ENCODE measurements at regions not wholly inside any gene's neighbourhood (a gene's known extent, or its start where the extent isn't known, plus 50 kb on each side); places are given as distances from the start of the nearest gene placed in this dataset.
A peak's percentile ranks its signal among the peaks of the same experiment; 100 is the strongest.

DNA sequence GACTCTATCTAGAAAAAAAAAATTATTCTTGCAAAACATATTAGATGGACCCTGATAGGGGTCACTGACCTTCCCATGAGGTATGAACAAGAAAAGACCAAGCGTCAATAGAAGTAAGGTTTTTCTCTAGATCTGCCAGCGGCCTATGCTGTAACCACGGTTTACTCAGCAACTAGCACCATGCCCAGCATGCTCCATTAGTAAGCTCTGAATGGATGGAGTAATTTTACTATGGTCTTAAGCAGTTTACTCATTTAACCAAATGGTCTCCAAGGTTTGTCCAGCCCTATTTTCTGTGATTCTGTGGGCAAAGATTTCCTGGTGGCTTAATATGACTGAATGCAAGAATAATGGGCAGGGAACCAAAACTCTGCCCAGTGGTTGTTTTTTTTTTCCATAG lies 113.9 kb downstream of the ADSS2 start:
- no peak overlapping the region for H3K27ac ChIP-seq (ENCODE audit: low read depth in 1 of 2, low read length in 1 of 2)
- 98% methylated on average over 3 of the region's 3 CpGs for WGBS
- H3K4me1 ChIP-seq (ENCODE audit: control insufficient read depth in 2 of 2, insufficient read depth in 2 of 2, low read length in 2 of 2): peaks cover 3 to 17% of the 10 kb centered on the region in 2 donors
- H3K36me3 ChIP-seq (ENCODE audit: control insufficient read depth in 2 of 2, insufficient read depth in 2 of 2, low read length in 1 of 2): no peaks in the 10 kb centered on the region
- no peak overlapping the region for H3K4me3 ChIP-seq (ENCODE audit: low read length in 2 of 2)
- no peaks in the 10 kb centered on the region for H3K27me3 ChIP-seq (ENCODE audit: control insufficient read depth in 2 of 2, insufficient read depth in 1 of 2, low read length in 1 of 2)
- no peak for DNase-seq (ENCODE audit: low read depth in 6 of 9, low spot score in 9 of 9)
- no peaks in the 10 kb centered on the region for H3K9me3 ChIP-seq (ENCODE audit: control insufficient read depth in 2 of 2, insufficient read depth in 1 of 2, low read length in 1 of 2)

DNA sequence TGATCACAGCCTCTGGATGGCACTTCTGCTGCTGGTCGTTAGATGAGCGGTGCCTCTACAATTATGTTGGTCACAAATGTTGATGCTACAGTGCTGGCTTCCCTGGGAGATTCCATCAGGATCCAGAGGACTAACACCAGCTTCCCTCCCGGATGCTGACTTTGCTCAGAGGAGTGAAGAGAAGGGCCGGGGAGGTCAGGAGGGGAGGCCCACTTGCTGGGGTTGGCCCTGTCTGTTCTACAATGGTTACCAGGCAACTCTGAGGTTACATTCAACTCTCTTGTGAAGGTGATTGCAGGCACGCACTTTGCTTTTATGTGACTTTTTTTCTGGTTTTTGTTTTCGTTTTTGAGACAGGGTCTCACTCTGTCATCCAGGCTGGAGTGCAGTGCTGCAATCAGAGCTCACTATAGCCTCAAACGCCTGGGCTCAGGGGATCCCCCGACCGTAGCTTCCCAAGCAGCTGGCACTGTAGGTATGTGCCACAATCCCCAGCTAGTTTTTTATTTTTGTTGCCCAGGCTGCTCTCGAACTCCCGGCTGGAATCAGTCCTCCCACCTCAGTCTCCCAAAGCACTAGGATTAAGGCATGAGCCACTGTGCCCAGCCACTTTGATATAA lies 112.5 kb downstream of the ADSS2 start:
- WGBS: 90% methylated on average over 11 of the region's 11 CpGs
- peaks cover 3 to 17% of the 10 kb centered on the region in 2 donors for H3K4me1 ChIP-seq (ENCODE audit: control insufficient read depth in 2 of 2, insufficient read depth in 2 of 2, low read length in 2 of 2)
- no peak overlapping the region for H3K4me3 ChIP-seq (ENCODE audit: low read length in 2 of 2)
- H3K36me3 ChIP-seq (ENCODE audit: control insufficient read depth in 2 of 2, insufficient read depth in 2 of 2, low read length in 1 of 2): no peaks in the 10 kb centered on the region
- peak in 1 of 9 donors; percentile 36 for DNase-seq (ENCODE audit: low read depth in 6 of 9, low spot score in 9 of 9)
- H3K27me3 ChIP-seq (ENCODE audit: control insufficient read depth in 2 of 2, insufficient read depth in 1 of 2, low read length in 1 of 2): no peaks in the 10 kb centered on the region
- H3K9me3 ChIP-seq (ENCODE audit: control insufficient read depth in 2 of 2, insufficient read depth in 1 of 2, low read length in 1 of 2): no peaks in the 10 kb centered on the region
- no peak overlapping the region for H3K27ac ChIP-seq (ENCODE audit: low read depth in 1 of 2, low read length in 1 of 2)

DNA sequence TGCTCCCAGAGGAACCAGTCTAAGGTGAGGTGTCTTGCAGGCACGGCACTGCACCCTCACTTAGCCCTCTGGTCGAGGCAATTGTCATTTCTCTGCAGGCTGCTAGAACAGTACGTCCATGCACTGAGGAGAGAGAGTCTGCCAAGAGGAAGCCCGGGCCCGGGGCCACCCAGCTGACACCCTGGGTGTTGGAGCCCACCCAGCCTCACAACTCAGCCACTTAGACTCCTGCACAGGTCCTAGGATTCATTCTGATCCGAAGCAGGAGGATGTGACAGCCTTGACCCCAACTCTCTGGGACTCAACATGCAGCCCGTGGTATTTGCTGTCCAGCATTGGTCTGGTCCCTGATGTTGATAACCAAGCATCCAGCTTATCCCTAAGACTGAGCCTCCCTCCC lies 111.9 kb downstream of the ADSS2 start:
- no peak for DNase-seq (ENCODE audit: low read depth in 6 of 9, low spot score in 9 of 9)
- Histone ChIP-seq H3K27ac (ENCODE audit: low read depth in 1 of 2, low read length in 1 of 2) (no peak overlapping the region), H3K4me1 (ENCODE audit: control insufficient read depth in 2 of 2, insufficient read depth in 2 of 2, low read length in 2 of 2) (peaks cover 3 to 17% of the 10 kb centered on the region in 2 donors), H3K4me3 (ENCODE audit: low read length in 2 of 2) (no peak overlapping the region), H3K36me3 (ENCODE audit: control insufficient read depth in 2 of 2, insufficient read depth in 2 of 2, low read length in 1 of 2) (no peaks in the 10 kb centered on the region), H3K9me3 (ENCODE audit: control insufficient read depth in 2 of 2, insufficient read depth in 1 of 2, low read length in 1 of 2) (no peaks in the 10 kb centered on the region), H3K27me3 (ENCODE audit: control insufficient read depth in 2 of 2, insufficient read depth in 1 of 2, low read length in 1 of 2) (no peaks in the 10 kb centered on the region)
- WGBS: 97% methylated on average over 7 of the region's 7 CpGs

DNA sequence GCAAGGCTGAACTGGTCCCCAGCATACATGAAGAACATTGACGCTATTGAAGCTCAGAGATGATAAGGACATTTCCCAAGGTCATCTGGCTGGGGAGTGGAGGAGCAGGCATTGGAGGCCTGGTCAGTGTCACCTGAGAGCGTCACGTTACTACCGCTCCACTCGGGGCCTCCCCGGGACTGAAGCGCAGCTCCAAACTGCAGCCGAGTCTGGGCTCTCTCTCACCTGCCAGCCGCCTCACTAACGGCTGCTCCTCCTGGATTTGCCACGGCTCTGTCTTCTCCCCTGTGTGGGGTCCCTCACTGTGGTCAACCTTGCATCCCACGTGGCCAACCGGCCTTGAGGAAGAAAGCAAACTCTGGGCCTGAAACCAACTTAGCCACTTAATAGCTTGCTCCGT lies 111.3 kb downstream of the ADSS2 start:
- DNase-seq (ENCODE audit: low read depth in 6 of 9, low spot score in 9 of 9): no peak
- Histone ChIP-seq H3K27me3 (ENCODE audit: control insufficient read depth in 2 of 2, insufficient read depth in 1 of 2, low read length in 1 of 2) (no peaks in the 10 kb centered on the region), H3K4me3 (ENCODE audit: low read length in 2 of 2) (no peak overlapping the region), H3K9me3 (ENCODE audit: control insufficient read depth in 2 of 2, insufficient read depth in 1 of 2, low read length in 1 of 2) (no peaks in the 10 kb centered on the region), H3K4me1 (ENCODE audit: control insufficient read depth in 2 of 2, insufficient read depth in 2 of 2, low read length in 2 of 2) (peaks cover 3 to 17% of the 10 kb centered on the region in 2 donors), H3K36me3 (ENCODE audit: control insufficient read depth in 2 of 2, insufficient read depth in 2 of 2, low read length in 1 of 2) (no peaks in the 10 kb centered on the region), H3K27ac (ENCODE audit: low read depth in 1 of 2, low read length in 1 of 2) (no peak overlapping the region)
- 97% methylated on average over 14 of the region's 14 CpGs for WGBS

DNA sequence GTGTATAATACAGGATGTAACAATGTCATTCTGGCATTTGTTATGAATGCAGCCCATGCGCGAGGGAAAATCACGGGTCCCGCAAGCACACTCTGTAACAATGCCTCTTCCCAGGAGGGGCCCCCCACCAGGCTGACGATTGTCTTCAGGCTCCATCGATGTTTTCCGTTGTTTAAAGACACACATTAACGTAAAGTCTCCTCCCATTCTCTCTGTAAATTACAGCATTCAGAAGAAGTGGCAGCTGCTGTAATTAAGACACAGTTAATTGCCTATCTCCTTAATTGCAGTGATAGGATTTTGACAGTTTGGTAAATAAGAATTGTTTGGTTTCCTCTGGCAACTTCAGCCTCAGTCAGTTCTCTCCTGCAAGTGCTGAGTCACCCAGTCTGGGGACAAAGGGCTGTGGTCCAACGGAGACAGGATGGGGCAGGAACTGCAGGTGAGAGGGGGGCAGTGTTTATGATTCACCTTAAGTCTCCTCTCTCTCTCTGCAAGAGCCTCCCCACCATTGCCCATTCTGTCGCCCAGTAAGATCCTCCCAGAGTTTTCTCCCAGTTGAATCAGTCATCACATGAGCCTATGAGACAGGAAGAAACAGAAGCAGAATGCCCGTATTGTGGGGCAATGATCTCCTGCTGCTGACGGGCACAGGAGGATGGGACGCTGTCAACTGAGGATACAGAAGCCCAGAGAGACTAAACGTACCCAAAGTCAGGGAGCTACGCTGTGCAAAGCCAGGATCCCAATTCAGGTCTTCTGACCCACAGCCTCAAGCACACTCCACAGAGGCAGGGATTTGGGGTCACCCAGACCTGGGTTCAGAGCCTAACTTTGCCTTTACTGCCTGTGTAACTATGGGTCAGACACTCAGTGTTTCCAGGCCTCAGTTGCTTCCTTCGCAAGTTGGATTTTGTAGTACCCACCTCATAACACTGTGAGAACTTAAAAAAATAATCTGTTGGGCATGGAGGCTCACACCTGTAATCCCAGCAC lies 110.0 kb downstream of the ADSS2 start:
- WGBS: 36% methylated on average over 16 of the region's 16 CpGs
- DNase-seq (ENCODE audit: low read depth in 6 of 9, low spot score in 9 of 9): no peak
- Histone ChIP-seq H3K4me3 (ENCODE audit: low read length in 2 of 2) (no peak overlapping the region), H3K36me3 (ENCODE audit: control insufficient read depth in 2 of 2, insufficient read depth in 2 of 2, low read length in 1 of 2) (no peaks in the 10 kb centered on the region), H3K27ac (ENCODE audit: low read depth in 1 of 2, low read length in 1 of 2) (no peak overlapping the region), H3K9me3 (ENCODE audit: control insufficient read depth in 2 of 2, insufficient read depth in 1 of 2, low read length in 1 of 2) (no peaks in the 10 kb centered on the region), H3K27me3 (ENCODE audit: control insufficient read depth in 2 of 2, insufficient read depth in 1 of 2, low read length in 1 of 2) (no peaks in the 10 kb centered on the region), H3K4me1 (ENCODE audit: control insufficient read depth in 2 of 2, insufficient read depth in 2 of 2, low read length in 2 of 2) (peaks cover 3 to 17% of the 10 kb centered on the region in 2 donors)

DNA sequence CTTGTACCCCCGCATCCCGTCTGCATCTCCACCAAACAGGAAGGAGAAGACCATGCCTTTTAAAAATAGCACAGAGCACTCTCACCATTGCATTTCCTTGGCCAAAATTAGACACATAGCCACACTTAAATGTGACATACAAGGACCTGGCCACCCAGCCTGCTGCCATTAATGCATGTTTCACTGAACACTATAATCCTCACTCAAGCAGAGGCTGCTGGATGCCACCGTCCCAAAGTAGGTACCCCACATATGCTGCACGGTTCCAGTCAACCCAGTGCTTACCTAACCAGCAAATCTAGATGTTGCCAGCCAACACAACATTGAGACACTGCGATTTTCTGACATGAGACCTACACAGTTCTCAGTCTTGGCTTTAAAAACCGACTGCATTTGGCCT lies 107.7 kb downstream of the ADSS2 start:
- Histone ChIP-seq H3K4me3 (ENCODE audit: low read length in 2 of 2) (no peak overlapping the region), H3K9me3 (ENCODE audit: control insufficient read depth in 2 of 2, insufficient read depth in 1 of 2, low read length in 1 of 2) (no peaks in the 10 kb centered on the region), H3K36me3 (ENCODE audit: control insufficient read depth in 2 of 2, insufficient read depth in 2 of 2, low read length in 1 of 2) (no peaks in the 10 kb centered on the region), H3K27me3 (ENCODE audit: control insufficient read depth in 2 of 2, insufficient read depth in 1 of 2, low read length in 1 of 2) (no peaks in the 10 kb centered on the region), H3K27ac (ENCODE audit: low read depth in 1 of 2, low read length in 1 of 2) (no peak overlapping the region), H3K4me1 (ENCODE audit: control insufficient read depth in 2 of 2, insufficient read depth in 2 of 2, low read length in 2 of 2) (peaks cover 3 to 16% of the 10 kb centered on the region in 2 donors)
- DNase-seq (ENCODE audit: low read depth in 6 of 9, low spot score in 9 of 9): no peak
- WGBS: 90% methylated on average over 6 of the region's 6 CpGs

DNA sequence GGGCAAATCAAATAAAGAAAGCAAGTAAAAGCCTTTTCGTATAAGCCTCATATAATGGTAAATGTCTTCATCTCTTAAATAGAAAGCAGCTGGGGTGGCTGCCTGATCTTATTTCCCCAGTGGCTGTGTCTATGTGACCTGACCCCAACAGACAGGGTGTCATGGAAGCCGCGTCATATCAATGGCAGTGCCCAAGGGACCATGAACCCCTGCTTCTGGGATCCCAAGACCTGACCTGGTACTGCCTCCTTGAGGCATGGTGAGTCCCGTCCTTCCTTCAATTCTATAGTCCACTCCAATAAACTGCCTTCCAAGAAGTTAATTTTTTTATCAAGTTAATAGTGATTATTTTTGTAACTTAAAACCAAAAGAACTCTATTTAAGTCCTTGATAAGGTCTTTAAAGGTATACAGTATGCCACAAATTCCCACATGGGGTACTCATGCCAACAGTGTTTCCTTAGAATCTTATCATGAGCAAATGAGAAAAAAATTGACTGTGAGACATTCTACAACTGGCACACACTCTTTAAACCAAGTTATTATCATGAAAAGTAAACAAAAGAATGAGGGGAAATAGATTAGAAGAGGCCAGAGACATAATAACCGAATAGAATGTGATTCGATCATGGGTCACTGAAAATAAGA lies 104.6 kb downstream of the ADSS2 start:
- Histone ChIP-seq H3K36me3 (ENCODE audit: control insufficient read depth in 2 of 2, insufficient read depth in 2 of 2, low read length in 1 of 2) (no peaks in the 10 kb centered on the region), H3K4me3 (ENCODE audit: low read length in 2 of 2) (no peak overlapping the region), H3K9me3 (ENCODE audit: control insufficient read depth in 2 of 2, insufficient read depth in 1 of 2, low read length in 1 of 2) (no peaks in the 10 kb centered on the region), H3K4me1 (ENCODE audit: control insufficient read depth in 2 of 2, insufficient read depth in 2 of 2, low read length in 2 of 2) (peaks cover 0 to 5% of the 10 kb centered on the region in 2 donors), H3K27me3 (ENCODE audit: control insufficient read depth in 2 of 2, insufficient read depth in 1 of 2, low read length in 1 of 2) (no peaks in the 10 kb centered on the region), H3K27ac (ENCODE audit: low read depth in 1 of 2, low read length in 1 of 2) (no peak overlapping the region)
- no peak for DNase-seq (ENCODE audit: low read depth in 6 of 9, low spot score in 9 of 9)
- 97% methylated on average over 6 of the region's 6 CpGs for WGBS

DNA sequence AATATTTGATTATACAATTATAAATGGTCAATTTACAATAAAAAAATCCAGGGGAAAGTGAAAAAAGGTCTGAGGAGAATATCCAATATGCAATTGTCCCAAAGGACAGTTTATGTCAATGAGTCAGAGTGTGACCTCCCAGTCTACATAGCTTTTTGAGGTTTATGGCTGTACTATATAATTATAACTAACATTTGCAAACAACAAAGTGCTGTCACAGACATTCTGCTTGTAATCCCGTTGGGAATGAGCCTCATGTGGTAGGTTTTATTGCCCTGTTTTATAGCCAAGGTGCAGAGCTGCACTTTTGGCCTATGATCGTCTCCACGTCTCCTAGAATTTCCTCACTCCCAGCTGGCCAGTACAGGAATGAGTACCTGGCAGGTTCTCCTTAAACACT lies 103.8 kb downstream of the ADSS2 start:
- no peaks in the 10 kb centered on the region for H3K27me3 ChIP-seq (ENCODE audit: control insufficient read depth in 2 of 2, insufficient read depth in 1 of 2, low read length in 1 of 2)
- H3K36me3 ChIP-seq (ENCODE audit: control insufficient read depth in 2 of 2, insufficient read depth in 2 of 2, low read length in 1 of 2): no peaks in the 10 kb centered on the region
- peaks cover 0 to 5% of the 10 kb centered on the region in 2 donors for H3K4me1 ChIP-seq (ENCODE audit: control insufficient read depth in 2 of 2, insufficient read depth in 2 of 2, low read length in 2 of 2)
- H3K27ac ChIP-seq (ENCODE audit: low read depth in 1 of 2, low read length in 1 of 2): no peak overlapping the region
- H3K9me3 ChIP-seq (ENCODE audit: control insufficient read depth in 2 of 2, insufficient read depth in 1 of 2, low read length in 1 of 2): no peaks in the 10 kb centered on the region
- no peak overlapping the region for H3K4me3 ChIP-seq (ENCODE audit: low read length in 2 of 2)
- WGBS: 91% methylated on average over 3 of the region's 3 CpGs
- no peak for DNase-seq (ENCODE audit: low read depth in 6 of 9, low spot score in 9 of 9)

DNA sequence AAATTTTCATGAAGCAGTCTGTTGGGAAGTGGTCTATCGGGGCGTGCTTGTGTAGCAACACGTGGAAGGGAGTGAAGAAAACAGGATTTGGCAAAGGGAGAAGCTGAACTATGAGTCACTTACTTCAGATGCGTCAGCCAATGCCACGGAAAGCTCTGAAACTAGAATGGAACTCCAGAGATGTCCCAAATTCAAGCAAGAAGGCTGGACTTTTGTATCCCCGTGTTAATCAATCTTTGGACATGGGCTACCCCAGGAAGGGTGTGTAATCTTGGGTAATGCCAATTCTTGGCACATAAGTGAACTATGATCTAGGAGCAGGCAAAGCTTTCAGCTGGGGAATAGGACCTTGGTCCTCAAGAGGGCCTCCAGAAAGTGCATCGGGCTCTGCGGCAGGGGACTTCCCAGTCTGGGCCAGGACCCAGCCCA lies 102.6 kb downstream of the ADSS2 start:
- Histone ChIP-seq H3K27ac (ENCODE audit: low read depth in 1 of 2, low read length in 1 of 2) (no peak overlapping the region), H3K27me3 (ENCODE audit: control insufficient read depth in 2 of 2, insufficient read depth in 1 of 2, low read length in 1 of 2) (no peaks in the 10 kb centered on the region), H3K9me3 (ENCODE audit: control insufficient read depth in 2 of 2, insufficient read depth in 1 of 2, low read length in 1 of 2) (no peaks in the 10 kb centered on the region), H3K36me3 (ENCODE audit: control insufficient read depth in 2 of 2, insufficient read depth in 2 of 2, low read length in 1 of 2) (no peaks in the 10 kb centered on the region), H3K4me1 (ENCODE audit: control insufficient read depth in 2 of 2, insufficient read depth in 2 of 2, low read length in 2 of 2) (peaks cover 0 to 5% of the 10 kb centered on the region in 2 donors), H3K4me3 (ENCODE audit: low read length in 2 of 2) (no peak overlapping the region)
- WGBS: 96% methylated on average over 8 of the region's 8 CpGs
- DNase-seq (ENCODE audit: low read depth in 6 of 9, low spot score in 9 of 9): no peak
